ENCODE measurements at regions not wholly inside any gene's neighbourhood (a gene's known extent, or its start where the extent isn't known, plus 50 kb on each side); places are given as distances from the start of the nearest gene placed in this dataset.

- no peak for TF ChIP-seq ZBTB4 (CRISPR knock-in tag; IDR thresholded peaks at IDR 0.05; ENCODE audit: borderline replicate concordance)
- no peak for TF ChIP-seq MAFF (IDR thresholded peaks at IDR 0.05; ENCODE audit: low read depth, low read length)
- TF ChIP-seq SSRP1 (CRISPR knock-in tag; IDR thresholded peaks at IDR 0.05): no peak
- TF ChIP-seq MEIS2 (CRISPR knock-in tag; IDR thresholded peaks at IDR 0.05): no peak
- TF ChIP-seq ZNF567 (CRISPR knock-in tag; IDR thresholded peaks at IDR 0.05; ENCODE audit: borderline replicate concordance): no peak
- TF ChIP-seq MLXIP (CRISPR knock-in tag; IDR thresholded peaks at IDR 0.05; ENCODE audit: borderline replicate concordance): no peak
- no peak for TF ChIP-seq TFDP2 (CRISPR knock-in tag; IDR thresholded peaks at IDR 0.05)
- no peak for TF ChIP-seq ELF4 (CRISPR knock-in tag; IDR thresholded peaks at IDR 0.05; ENCODE audit: borderline replicate concordance)
- TF ChIP-seq MXI1 (IDR thresholded peaks at IDR 0.05; ENCODE audit: borderline replicate concordance, low read depth, low read length): no peak
Measured at GRCh38 chr1:199305053-199305452, 666.2 kb downstream of the PTPRC start (continued).
